Amniotic epithelial cell (primary cell): ENCODE measurements at regions not wholly inside any gene's neighbourhood (a gene's known extent, or its start where the extent isn't known, plus 50 kb on each side); places are given as distances from the start of the nearest gene placed in this dataset.

Experiments used
- DNase-seq: peaks from one replicate; pipeline ENCODE4 v3.0.0-alpha.2; 2010; ENCODE audit warnings: low read depth

- no peak for DNase-seq
Measured at GRCh38 chr2:107570876-107571275, 255.8 kb upstream of the RGPD4 start.

- peak; percentile 11 for DNase-seq
Measured at GRCh38 chr2:107572890-107573289, 253.8 kb upstream of the RGPD4 start.

- no peak for DNase-seq
Measured at GRCh38 chr2:107576991-107577390, 249.7 kb upstream of the RGPD4 start.

DNA sequence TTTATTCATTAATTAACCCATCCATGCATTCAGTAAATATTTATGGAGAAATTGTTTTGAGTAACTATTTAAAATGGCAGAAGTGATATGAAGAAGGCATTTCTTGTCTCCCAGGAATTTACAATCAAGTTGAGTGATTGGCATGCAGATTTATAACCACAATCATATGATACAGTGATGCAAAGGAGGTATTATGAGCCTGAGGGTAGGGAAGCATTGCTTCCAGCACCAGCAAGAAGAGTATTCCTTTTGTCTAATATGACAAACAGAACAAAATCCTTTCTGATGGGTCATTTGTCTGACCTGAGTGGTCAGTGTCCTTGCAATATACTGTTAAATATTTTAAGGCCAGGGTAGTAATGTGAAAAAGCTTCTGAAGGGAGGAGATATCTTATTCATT, 244.2 kb upstream of the RGPD4 start:
- no peak for DNase-seq

DNA sequence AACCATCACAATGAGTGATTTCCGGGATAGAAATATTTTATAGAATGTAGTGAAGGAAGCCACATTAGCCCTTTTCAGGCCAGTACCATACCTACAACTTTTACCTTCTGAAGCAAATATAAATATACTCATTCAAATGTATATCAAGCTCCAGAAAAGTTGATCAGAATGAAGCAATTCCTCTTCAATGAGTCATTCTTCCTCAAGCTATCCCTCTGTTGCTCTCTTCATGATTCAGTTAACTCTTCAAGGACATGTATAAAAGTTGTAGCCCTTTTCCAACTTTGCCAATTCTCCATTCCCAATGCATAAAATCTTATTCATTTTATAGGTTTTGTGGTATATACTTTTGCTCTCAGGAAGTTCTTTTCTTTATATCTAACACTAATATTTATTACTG, 242.1 kb upstream of the RGPD4 start:
- peak; percentile 29 for DNase-seq

DNA sequence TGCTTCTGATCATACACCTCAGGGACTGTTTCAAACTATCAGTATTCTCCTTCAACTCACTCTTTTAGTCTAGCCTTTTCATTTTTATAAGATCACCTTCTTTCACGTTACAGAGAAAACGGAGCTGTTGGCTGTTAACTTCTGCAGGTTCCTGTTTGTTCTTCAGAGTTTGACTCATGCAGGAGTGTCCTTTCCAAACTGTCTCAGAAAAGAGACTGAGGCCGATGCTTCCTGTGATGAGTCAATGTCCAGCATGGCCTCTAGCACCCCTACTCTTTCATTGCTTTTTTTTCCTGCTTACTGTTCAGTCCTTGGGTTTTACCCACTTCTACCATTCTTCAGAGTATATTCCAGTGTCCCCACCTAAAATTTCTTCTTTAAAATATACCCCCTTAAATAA, 240.8 kb upstream of the RGPD4 start:
- peak; percentile 15 for DNase-seq

GRCh38 chr2:107588181-107588580, 238.5 kb upstream of the RGPD4 start:
- DNase-seq: no peak

DNA sequence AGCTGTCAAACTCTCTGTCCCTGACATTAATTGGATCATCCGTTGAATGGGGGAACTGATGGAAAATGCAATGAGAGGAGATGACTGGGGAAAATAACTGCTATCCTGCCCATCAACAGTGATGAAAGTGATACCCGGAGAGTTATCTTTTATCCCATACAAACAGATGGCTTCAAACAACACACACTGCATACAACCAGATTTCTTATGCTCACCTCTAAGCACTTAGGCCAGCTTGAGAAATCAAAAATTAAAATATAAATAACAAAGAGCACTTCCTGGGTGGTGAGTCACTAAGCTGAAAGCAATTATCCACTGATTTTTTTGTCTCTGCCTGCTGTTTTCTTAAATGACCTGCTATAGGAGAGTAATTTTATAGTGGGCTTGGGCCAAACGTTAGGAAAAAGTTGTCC, 237.6 kb upstream of the RGPD4 start:
- DNase-seq: peak; percentile 4

DNA sequence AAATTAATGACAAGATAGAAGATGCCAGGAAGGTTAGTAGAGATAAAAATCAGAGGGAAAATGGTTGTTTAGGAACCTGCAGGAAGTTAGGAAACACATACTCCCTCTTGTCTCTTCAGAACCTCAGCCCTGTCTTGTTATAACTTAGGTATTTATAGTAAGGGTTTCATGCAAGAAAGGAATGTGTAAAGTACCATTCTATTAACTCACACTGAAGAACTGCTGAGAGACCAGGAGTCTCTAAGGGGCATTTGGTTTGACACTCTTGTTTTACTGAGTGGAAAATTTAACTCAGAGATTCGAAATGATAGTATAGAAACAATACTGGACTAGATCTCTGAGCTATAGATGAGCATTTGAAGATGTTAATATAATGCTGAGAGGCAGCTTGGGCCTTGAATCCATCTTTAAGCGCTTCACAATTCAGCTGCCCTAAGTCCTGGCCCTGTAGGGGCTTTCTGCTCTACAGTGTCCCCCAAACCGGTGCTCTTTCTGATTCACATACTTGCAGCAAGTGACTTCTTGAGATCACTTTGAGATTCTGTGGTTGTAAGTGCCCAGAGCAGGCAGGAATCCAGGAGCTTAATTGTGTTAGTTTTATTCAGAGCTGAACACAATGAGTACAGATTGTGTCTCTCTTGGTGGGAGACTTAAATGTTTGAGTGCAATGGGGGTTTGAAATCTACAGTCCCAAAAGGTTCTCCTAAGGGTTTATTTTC, 235.0 kb upstream of the RGPD4 start:
- DNase-seq: peak; percentile 24

DNA sequence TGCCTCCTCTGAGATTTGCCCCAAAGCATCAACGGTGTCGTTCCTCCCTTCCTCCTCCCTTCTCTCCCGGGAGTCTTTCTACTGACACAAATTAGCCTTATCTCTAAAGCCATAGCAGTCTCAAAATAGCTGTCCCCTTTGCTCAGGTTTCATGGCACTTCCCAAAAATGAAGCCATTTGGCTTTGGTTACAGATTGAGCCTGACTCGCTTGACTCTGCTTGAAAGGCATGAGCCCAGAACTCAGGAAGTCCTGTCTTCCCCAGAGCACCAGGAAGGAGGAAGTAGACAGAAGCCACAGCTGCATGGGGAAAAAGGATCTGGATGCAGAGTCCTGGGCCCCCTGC, 234.4 kb upstream of the RGPD4 start:
- DNase-seq: no peak

GRCh38 chr2:107595285-107595684, 231.4 kb upstream of the RGPD4 start:
- no peak for DNase-seq

DNA sequence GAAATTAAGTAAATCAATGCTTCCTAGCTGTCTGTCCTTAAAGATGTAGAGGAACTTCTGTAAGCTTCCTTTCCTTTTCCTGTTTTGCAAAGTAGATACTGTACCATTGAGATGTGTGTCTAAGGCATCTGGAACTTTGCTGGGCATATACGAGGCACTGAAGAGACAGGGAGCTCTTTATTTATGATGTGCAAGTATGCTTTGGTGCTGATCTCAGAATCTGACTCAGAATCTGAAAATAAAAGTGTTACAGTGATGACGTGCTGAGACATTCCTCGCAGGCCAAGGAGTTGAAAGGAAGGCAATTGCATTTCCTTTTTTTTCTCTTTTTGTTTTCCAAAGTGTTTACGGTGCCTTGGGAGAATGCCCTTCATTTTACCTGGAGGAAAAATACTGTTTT, 230.9 kb upstream of the RGPD4 start:
- DNase-seq: peak; percentile 67

GRCh38 chr2:107597507-107597906, 229.2 kb upstream of the RGPD4 start:
- no peak for DNase-seq

- DNase-seq: no peak
Measured at GRCh38 chr2:107602801-107603200, 223.9 kb upstream of the RGPD4 start.

GRCh38 chr2:107607054-107607453, 219.6 kb upstream of the RGPD4 start:
- DNase-seq: no peak

- no peak for DNase-seq
Measured at GRCh38 chr2:107607473-107607872, 219.2 kb upstream of the RGPD4 start.

- no peak for DNase-seq
Measured at GRCh38 chr2:107615039-107615438, 211.7 kb upstream of the RGPD4 start.

- no peak for DNase-seq
Measured at GRCh38 chr2:107618769-107619168, 207.9 kb upstream of the RGPD4 start.

GRCh38 chr2:107621186-107622165, 205.2 kb upstream of the RGPD4 start:
- no peak for DNase-seq

GRCh38 chr2:107622741-107623310, 203.9 kb upstream of the RGPD4 start:
- DNase-seq: no peak

DNA sequence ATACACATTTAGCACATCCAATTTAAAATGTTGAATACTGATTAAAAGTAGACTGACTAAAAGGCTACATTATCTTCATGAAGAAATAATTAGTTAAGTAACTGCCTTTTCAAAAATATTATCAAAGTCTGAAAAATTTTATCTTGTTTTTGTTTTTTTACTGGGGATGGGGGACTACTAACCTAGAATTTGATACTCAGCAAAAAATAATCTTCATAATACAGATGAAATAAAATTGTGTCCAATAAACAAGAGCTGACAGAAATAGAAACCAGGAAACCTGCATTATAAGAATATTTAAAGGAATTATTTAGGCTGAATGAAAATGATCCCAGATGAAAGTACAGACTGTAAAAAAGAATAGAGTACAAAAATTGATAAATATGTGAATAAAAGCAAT, 200.7 kb upstream of the RGPD4 start:
- DNase-seq: no peak

DNA sequence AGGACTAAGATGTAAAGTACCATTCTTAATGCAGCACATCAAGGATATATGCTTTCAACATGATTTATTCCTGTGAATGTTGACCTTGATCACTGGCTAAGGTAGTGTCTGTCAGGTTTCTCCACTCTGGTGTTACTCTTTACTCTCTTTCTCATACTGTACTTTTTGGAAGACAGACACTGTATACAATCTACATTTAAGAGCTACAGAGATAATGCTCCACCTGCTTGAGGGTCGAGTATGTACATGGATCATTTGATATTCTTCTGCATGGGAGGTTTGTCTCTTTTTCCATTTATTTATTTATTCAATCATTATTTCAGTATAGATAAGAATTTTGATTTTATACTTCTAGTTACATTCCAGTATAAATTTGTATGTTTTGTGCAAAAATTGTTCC, 199.5 kb upstream of the RGPD4 start:
- peak; percentile 19 for DNase-seq

GRCh38 chr2:107627926-107628325, 198.8 kb upstream of the RGPD4 start:
- no peak for DNase-seq
